Ramos (cell line): ENCODE measurements at regions not wholly inside any gene's neighbourhood (a gene's known extent, or its start where the extent isn't known, plus 50 kb on each side); places are given as distances from the start of the nearest gene placed in this dataset.

ENCODE experiments used
- in situ Hi-C: fragments of 300-500 bp; cut with MboI; formaldehyde crosslinking; loops from one replicate; pipeline ENCODE4 v1.14.3; 2022; ENCODE audit warnings: low sequenced_read_pairs; ENCODE audit not compliant: unreplicated experiment

GRCh38 chr10:129389194-129389593, 77.8 kb upstream of the MGMT start:
- in situ Hi-C loops: no loop called here

DNA sequence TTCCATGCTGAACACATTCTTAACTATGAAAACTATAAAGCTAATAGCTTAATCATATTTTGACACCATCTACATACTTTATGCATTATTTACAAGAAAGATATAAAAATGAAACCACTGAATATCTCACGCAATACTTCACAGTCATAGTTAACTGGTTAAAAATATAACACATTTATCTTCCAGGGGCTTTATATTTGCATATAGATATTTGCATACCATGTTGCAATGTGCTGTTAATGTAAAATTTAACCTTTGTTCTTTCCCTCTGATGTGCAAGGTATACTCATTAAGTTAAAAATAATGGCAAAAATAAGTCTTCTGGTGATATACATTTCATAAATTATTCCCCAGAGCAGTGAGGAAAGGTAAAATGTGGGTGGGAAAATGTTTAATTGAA, 76.9 kb upstream of the MGMT start:
- in situ Hi-C loops: no loop called here

GRCh38 chr10:129390726-129391125, 76.3 kb upstream of the MGMT start:
- in situ Hi-C loops: no loop called here

DNA sequence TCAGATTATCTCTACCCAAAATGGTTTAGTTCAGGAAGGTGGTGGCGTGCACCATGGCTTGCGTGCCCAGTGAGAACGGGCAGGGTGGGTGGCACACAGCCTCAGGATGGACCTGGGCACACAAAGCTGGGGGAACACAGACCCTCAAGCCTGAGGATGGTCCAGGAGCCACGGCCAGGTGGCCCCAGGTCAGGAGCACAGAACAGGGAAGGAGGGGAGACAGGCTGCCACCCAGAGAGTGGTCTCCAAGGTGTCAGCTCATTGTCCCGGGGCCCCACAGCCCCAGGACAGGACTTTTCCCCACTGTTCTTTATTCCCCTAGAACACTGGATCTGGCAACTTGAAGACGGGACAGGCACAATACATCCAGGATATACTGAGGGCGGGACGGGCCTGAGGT, 75.6 kb upstream of the MGMT start:
- in situ Hi-C loops: no loop called here

DNA sequence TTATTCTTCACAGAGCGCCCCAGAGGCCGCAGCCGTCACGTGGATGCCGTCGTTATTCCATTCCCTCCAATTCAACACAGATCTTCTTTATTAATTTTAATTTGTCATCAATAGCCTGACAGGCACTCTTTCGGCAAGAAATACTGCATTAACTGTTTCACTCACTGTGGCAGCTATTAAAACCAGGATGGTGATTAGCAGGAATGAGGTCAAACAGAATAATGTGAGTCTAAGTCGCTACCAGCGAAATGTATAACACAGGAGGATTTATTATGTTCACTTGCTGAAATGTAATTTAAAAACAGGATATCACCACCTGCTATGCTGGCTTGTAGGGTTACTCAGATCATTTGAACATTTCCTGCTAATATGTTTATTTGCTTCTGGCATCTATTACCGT, 74.2 kb upstream of the MGMT start:
- in situ Hi-C loops: no loop called here

GRCh38 chr10:129393812-129394211, 73.2 kb upstream of the MGMT start:
- in situ Hi-C loops: no loop called here

DNA sequence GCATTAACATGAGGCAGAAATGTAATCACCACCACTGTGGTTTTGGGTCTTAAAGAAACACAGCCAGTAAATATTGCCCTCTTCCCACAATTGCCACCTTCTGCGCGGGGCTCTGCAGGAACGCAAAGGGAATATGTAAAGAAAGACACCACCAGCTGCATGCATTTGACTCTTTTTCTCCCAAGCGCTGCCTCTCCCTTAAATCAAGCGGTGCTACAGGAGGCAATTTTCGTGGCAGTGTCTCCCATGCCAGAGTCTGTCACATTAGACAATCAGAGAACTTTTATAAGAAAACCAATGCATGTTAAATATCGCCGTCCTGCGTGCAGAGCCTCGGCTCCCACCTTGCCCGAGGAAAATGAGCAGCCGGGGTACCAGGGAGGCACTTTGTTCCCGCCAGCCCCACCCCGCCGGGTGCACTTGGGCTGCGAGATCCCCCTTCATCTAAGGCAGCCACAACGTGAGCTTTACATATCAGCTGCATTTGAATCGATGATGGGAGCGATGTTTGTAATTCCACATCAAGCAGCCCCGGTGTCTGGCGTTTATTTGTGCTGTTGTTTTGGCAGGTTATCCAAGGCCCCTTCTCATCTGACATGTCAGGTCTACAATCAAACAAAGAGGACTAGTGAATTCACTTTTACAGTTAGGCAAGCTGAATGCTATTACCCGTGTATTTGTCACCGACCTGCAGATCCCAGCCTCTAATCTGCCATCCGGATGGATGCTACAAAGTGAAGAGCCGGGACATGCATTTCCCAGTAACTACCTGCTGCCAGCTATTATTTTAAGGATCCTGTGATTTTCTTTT, 72.3 kb upstream of the MGMT start:
- in situ Hi-C loops: no loop called here

- in situ Hi-C loops: no loop called here
Measured at GRCh38 chr10:129396021-129396722, 70.9 kb upstream of the MGMT start.

- in situ Hi-C loops: no loop called here
Measured at GRCh38 chr10:129397198-129397974, 69.7 kb upstream of the MGMT start.

- in situ Hi-C loops: no loop called here
Measured at GRCh38 chr10:129398711-129399141, 68.3 kb upstream of the MGMT start.

GRCh38 chr10:129400426-129400825, 66.6 kb upstream of the MGMT start:
- in situ Hi-C loops: no loop called here

GRCh38 chr10:129402459-129402858, 64.6 kb upstream of the MGMT start:
- in situ Hi-C loops: no loop called here

GRCh38 chr10:129404091-129404490, 63.0 kb upstream of the MGMT start:
- in situ Hi-C loops: no loop called here

DNA sequence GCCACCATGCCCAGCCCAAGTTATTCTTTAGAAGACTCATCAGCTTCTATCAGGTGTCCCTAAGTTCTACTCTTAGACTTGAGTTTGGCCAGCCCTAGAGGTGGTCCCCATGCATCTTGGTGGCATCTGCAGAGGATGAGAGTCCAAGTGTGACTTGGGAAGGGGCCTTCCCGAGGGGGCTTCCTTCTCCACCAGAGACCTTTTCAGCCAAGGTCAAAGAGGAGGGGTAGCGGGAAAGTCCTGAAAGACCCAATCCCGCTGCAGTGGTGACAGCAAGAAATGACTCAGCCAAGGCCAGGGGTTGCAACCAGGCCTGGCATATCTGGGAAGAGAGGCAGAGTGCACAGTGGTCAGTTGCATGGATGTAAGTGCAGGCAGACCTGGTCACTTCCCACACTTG, 61.7 kb upstream of the MGMT start:
- in situ Hi-C loops: no loop called here

DNA sequence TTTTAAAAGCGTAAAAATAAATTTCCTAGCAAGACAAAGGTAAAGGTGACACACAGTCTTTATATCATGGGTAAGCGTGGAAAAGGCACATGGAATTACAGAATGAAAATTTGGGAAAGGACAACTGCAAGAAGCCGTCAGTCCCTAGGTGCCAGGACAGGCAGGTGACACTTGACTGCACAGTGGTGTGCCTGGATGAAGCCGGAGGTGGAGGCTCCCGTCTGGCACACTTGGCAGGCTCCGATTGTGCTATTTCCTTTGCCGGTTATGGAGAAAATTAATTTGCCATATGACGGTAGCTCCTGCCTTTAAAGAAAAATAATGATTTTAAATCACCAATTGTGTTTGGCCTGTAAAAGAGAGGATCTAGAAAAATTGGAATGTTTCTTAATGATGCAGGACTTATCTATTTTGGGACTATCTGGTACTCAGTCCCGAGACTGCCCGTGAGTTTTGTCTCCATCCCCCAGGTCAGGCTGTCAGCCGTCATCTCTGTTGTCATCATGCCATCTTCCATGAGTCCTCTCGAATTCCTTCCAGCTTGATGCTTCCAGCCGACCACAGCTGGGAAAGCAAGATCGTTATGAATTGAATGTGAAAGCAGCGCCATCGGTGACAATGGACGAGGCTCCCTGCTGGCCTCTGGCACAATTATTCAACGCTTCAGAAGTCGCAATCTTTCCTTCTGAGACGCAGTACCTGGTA, 56.2 kb upstream of the MGMT start:
- in situ Hi-C loops: no loop called here

DNA sequence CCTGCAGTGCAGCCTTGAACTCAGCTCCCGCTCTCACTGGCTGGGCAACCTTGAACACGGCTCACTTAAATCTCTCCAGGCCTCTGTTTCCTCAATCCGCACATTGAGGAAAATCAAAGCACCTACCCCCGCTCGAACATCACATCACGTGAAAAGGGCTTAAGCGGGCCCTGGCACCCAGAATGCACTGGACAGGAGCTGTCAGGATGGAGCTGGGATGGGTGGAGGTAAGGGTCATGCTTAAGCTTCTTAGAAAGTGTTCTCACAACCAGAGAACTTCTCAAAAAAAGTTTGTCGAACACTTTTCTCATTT, 55.7 kb upstream of the MGMT start:
- in situ Hi-C loops: no loop called here

GRCh38 chr10:129411772-129412171, 55.3 kb upstream of the MGMT start:
- in situ Hi-C loops: no loop called here

GRCh38 chr10:129413024-129413423, 54.0 kb upstream of the MGMT start:
- in situ Hi-C loops: no loop called here

DNA sequence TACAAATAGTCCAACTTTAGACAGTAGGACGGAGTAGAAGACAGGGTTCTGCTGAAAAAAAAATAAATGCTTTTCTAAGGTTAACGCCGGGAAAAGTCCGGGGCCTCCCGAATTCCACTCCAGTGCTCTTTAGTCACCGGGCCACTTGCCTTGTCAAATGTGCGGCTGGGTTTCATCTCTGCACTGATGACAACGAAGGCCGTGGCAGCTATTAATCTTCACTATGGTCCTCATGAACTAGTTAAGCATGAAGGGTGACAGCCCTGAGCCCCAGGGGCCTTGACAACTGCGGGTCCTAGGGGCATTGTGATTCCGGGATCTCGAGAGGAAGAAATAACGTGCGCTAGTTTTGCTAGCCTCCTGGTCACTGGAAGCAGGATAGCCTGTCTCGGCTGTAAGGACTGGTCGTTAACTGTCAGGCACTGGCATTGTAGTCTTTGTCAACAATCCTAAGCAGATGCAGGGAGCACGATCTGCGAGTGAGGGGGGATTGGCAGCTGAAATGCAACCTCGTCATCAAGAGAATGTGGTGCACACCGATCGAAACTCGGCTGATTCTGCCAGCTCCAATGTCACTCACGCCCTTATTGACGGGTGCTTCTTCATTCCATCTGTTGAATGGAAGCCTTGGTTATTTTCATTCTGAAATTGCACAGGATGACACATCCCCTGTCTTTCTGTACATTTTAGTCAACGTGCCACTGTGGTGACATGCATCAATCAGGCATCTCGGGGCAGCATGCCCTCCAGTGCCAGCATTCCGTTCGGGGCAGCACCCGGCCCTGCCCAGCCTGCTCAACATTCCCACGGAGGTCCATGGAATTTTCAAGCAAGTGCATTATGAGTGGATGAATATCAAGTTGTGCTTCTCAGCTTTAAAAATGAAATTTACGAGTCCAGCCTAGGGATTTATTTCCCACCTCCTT, 51.6 kb upstream of the MGMT start:
- in situ Hi-C loops: no loop called here

DNA sequence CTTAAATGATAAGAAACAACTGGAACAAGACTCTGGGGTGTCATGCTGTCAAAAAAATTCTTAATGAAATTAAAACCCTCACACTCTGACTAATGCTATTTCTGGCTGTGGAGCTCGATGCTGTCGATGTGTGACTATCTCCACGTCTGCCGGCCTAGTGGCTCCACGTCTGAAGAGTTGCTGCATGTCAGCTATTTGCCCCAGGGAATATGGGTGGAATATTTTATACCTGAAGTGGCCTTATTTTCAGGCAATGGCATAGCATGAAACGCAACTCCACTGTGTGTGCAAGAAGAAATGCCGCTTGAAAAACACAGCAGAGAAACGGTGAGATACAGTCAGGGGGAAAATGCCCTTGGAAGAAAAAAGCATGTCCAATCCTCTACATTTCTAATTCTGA, 50.9 kb upstream of the MGMT start:
- in situ Hi-C loops: no loop called here
